Memory B cell (primary cell): ENCODE measurements at regions not wholly inside any gene's neighbourhood (a gene's known extent, or its start where the extent isn't known, plus 50 kb on each side); places are given as distances from the start of the nearest gene placed in this dataset.

Source experiments
- ATAC-seq: fragments of 150-1000 bp; cut with Tn5 transposase; 2 replicates; pipeline ENCODE4 v1.10.0; 2021; ENCODE audit warnings: low read depth, mild to moderate bottlenecking, moderate library complexity
- DNase-seq, 2 donors: peaks; one replicate each; pipeline ENCODE4 v3.0.0; 2022; ENCODE audit warnings: low spot score in 2 of 2
- H3K27ac Mint-ChIP-seq: one replicate; pipeline ENCODE4 v1.8.0; 2022; ENCODE audit warnings: mild to moderate bottlenecking, moderate library complexity, mixed read lengths
- H3K27me3 Mint-ChIP-seq: one replicate; pipeline ENCODE4 v1.8.0; 2022; ENCODE audit warnings: mixed read lengths
- H3K36me3 Mint-ChIP-seq: one replicate; pipeline ENCODE4 v1.8.0; 2022; ENCODE audit warnings: mild to moderate bottlenecking, mixed read lengths
- H3K4me1 Mint-ChIP-seq: one replicate; pipeline ENCODE4 v1.8.0; 2022; ENCODE audit warnings: mixed read lengths
- H3K4me3 Mint-ChIP-seq: one replicate; pipeline ENCODE4 v1.8.0; 2022; ENCODE audit warnings: mild to moderate bottlenecking, moderate library complexity, mixed read lengths
- H3K9me3 Mint-ChIP-seq: one replicate; pipeline ENCODE4 v1.8.0; 2022; ENCODE audit warnings: mixed read lengths

- H3K27ac Mint-ChIP-seq: no peak overlapping the region
Observed at GRCh38 chr7:41257660-41258059, 445.2 kb downstream of the INHBA start.

GRCh38 chr7:41256186-41256945, 446.5 kb downstream of the INHBA start:
- no peak for DNase-seq
- Mint-ChIP-seq H3K4me3 (no peak overlapping the region), H3K9me3 (no peaks in the 10 kb centered on the region), H3K36me3 (no peaks in the 10 kb centered on the region), H3K27me3 (peaks cover 3% of the 10 kb centered on the region), H3K27ac (no peak overlapping the region), H3K4me1 (no peaks in the 10 kb centered on the region)
- no peak for ATAC-seq

More at GRCh38 chr7:41257660-41258059, 445.2 kb downstream of the INHBA start:
- DNase-seq (no peak), ATAC-seq (no peak)
- H3K4me1 Mint-ChIP-seq: no peaks in the 10 kb centered on the region
- no peak overlapping the region for H3K4me3 Mint-ChIP-seq
- H3K36me3 Mint-ChIP-seq: no peaks in the 10 kb centered on the region
- H3K9me3 Mint-ChIP-seq: no peaks in the 10 kb centered on the region
- peaks cover 3% of the 10 kb centered on the region for H3K27me3 Mint-ChIP-seq

- Mint-ChIP-seq H3K27ac (no peak overlapping the region), H3K4me1 (no peaks in the 10 kb centered on the region), H3K27me3 (peaks cover 3% of the 10 kb centered on the region), H3K36me3 (no peaks in the 10 kb centered on the region), H3K9me3 (no peaks in the 10 kb centered on the region), H3K4me3 (no peak overlapping the region)
- DNase-seq: no peak
- no peak for ATAC-seq
Observed at GRCh38 chr7:41255716-41256115, 447.2 kb downstream of the INHBA start.

GRCh38 chr7:41255113-41255512, 447.8 kb downstream of the INHBA start:
- H3K27ac Mint-ChIP-seq: no peak overlapping the region
- DNase-seq (no peak), ATAC-seq (no peak)
- peaks cover 3% of the 10 kb centered on the region for H3K27me3 Mint-ChIP-seq
- H3K4me1 Mint-ChIP-seq: no peaks in the 10 kb centered on the region
- H3K9me3 Mint-ChIP-seq: no peaks in the 10 kb centered on the region
- H3K36me3 Mint-ChIP-seq: no peaks in the 10 kb centered on the region
- H3K4me3 Mint-ChIP-seq: no peak overlapping the region

GRCh38 chr7:41252957-41253356, 449.9 kb downstream of the INHBA start:
- no peaks in the 10 kb centered on the region for H3K9me3 Mint-ChIP-seq

GRCh38 chr7:41252551-41252950, 450.3 kb downstream of the INHBA start:
- ATAC-seq: no peak
- H3K36me3 Mint-ChIP-seq: no peaks in the 10 kb centered on the region

More at GRCh38 chr7:41252957-41253356, 449.9 kb downstream of the INHBA start:
- ATAC-seq (no peak), DNase-seq (no peak)
- no peak overlapping the region for H3K27ac Mint-ChIP-seq
- H3K4me3 Mint-ChIP-seq: no peak overlapping the region
- H3K36me3 Mint-ChIP-seq: no peaks in the 10 kb centered on the region
- peaks cover 3% of the 10 kb centered on the region for H3K27me3 Mint-ChIP-seq
- H3K4me1 Mint-ChIP-seq: no peaks in the 10 kb centered on the region

GRCh38 chr7:41247143-41247865, 455.6 kb downstream of the INHBA start:
- Mint-ChIP-seq H3K27me3 (peaks cover 5% of the 10 kb centered on the region), H3K4me1 (no peaks in the 10 kb centered on the region)
- no peak for ATAC-seq

More at GRCh38 chr7:41252551-41252950, 450.3 kb downstream of the INHBA start:
- Mint-ChIP-seq H3K9me3 (no peaks in the 10 kb centered on the region), H3K27me3 (peaks cover 3% of the 10 kb centered on the region), H3K4me1 (no peaks in the 10 kb centered on the region), H3K27ac (no peak overlapping the region), H3K4me3 (no peak overlapping the region)
- no peak for DNase-seq

GRCh38 chr7:41245916-41246315, 457.0 kb downstream of the INHBA start:
- no peak for ATAC-seq
- no peak overlapping the region for H3K4me3 Mint-ChIP-seq
- peaks cover 5% of the 10 kb centered on the region for H3K27me3 Mint-ChIP-seq
- H3K27ac Mint-ChIP-seq: no peak overlapping the region
- no peaks in the 10 kb centered on the region for H3K9me3 Mint-ChIP-seq
- no peaks in the 10 kb centered on the region for H3K4me1 Mint-ChIP-seq
- DNase-seq: no peak
- H3K36me3 Mint-ChIP-seq: no peaks in the 10 kb centered on the region

More at GRCh38 chr7:41247143-41247865, 455.6 kb downstream of the INHBA start:
- Mint-ChIP-seq H3K36me3 (no peaks in the 10 kb centered on the region), H3K4me3 (no peak overlapping the region), H3K9me3 (no peaks in the 10 kb centered on the region), H3K27ac (no peak overlapping the region)
- no peak for DNase-seq

- Mint-ChIP-seq H3K36me3 (no peaks in the 10 kb centered on the region), H3K4me3 (no peak overlapping the region), H3K9me3 (no peaks in the 10 kb centered on the region), H3K27me3 (peaks cover 5% of the 10 kb centered on the region), H3K4me1 (no peaks in the 10 kb centered on the region), H3K27ac (no peak overlapping the region)
- no peak for ATAC-seq
- no peak for DNase-seq
Observed at GRCh38 chr7:41244246-41244645, 458.6 kb downstream of the INHBA start.

- ATAC-seq: no peak
- Mint-ChIP-seq H3K4me1 (no peaks in the 10 kb centered on the region), H3K27ac (no peak overlapping the region)
Observed at GRCh38 chr7:41241641-41242040, 461.2 kb downstream of the INHBA start.

GRCh38 chr7:41239596-41239995, 463.3 kb downstream of the INHBA start:
- Mint-ChIP-seq H3K4me3 (no peak overlapping the region), H3K4me1 (no peaks in the 10 kb centered on the region), H3K27me3 (peaks cover 4% of the 10 kb centered on the region), H3K36me3 (no peaks in the 10 kb centered on the region), H3K27ac (no peak overlapping the region), H3K9me3 (no peaks in the 10 kb centered on the region)
- DNase-seq: no peak
- no peak for ATAC-seq

More at GRCh38 chr7:41241641-41242040, 461.2 kb downstream of the INHBA start:
- Mint-ChIP-seq H3K27me3 (peaks cover 5% of the 10 kb centered on the region), H3K9me3 (no peaks in the 10 kb centered on the region), H3K36me3 (no peaks in the 10 kb centered on the region), H3K4me3 (no peak overlapping the region)
- DNase-seq: no peak

GRCh38 chr7:41238851-41239331, 464.0 kb downstream of the INHBA start:
- H3K27me3 Mint-ChIP-seq: peaks cover 2% of the 10 kb centered on the region
- no peak overlapping the region for H3K27ac Mint-ChIP-seq
- DNase-seq (no peak), ATAC-seq (no peak)
- H3K36me3 Mint-ChIP-seq: no peaks in the 10 kb centered on the region
- H3K4me3 Mint-ChIP-seq: no peak overlapping the region
- H3K4me1 Mint-ChIP-seq: no peaks in the 10 kb centered on the region
- no peaks in the 10 kb centered on the region for H3K9me3 Mint-ChIP-seq

- ATAC-seq: no peak
- H3K9me3 Mint-ChIP-seq: no peaks in the 10 kb centered on the region
- H3K4me1 Mint-ChIP-seq: no peaks in the 10 kb centered on the region
- H3K27me3 Mint-ChIP-seq: peaks cover 2% of the 10 kb centered on the region
- no peak for DNase-seq
- no peaks in the 10 kb centered on the region for H3K36me3 Mint-ChIP-seq
- no peak overlapping the region for H3K27ac Mint-ChIP-seq
- H3K4me3 Mint-ChIP-seq: no peak overlapping the region
Observed at GRCh38 chr7:41237956-41238355, 464.9 kb downstream of the INHBA start.

- Mint-ChIP-seq H3K36me3 (no peaks in the 10 kb centered on the region), H3K9me3 (peaks cover 12% of the 10 kb centered on the region), H3K4me1 (no peaks in the 10 kb centered on the region), H3K4me3 (no peak overlapping the region), H3K27me3 (peaks cover 2% of the 10 kb centered on the region), H3K27ac (no peak overlapping the region)
- ATAC-seq (no peak), DNase-seq (no peak)
Observed at GRCh38 chr7:41232086-41232485, 470.8 kb downstream of the INHBA start.
